ENCODE measurements at regions not wholly inside any gene's neighbourhood (a gene's known extent, or its start where the extent isn't known, plus 50 kb on each side); places are given as distances from the start of the nearest gene placed in this dataset.

GRCh38 chr16:64778777-64779176 is 343.1 kb downstream of the CDH11 start:
- TF ChIP-seq CTCF (IDR thresholded peaks at IDR 0.05), result no peak
- TF ChIP-seq POLR2A (IDR thresholded peaks at IDR 0.05), result no peak
- no peak for DNase-seq
- H3K4me3 ChIP-seq, result no peak overlapping the region
- H3K27me3 ChIP-seq, result no peaks in the 10 kb centered on the region
- intact Hi-C loops (cut with DNase I; ENCODE audit: low total_unique reads), result no loop called here
- no peaks in the 10 kb centered on the region for H3K9me3 ChIP-seq
- no peaks in the 10 kb centered on the region for H3K4me1 ChIP-seq
- no peak overlapping the region for H3K27ac ChIP-seq
- no peaks in the 10 kb centered on the region for H3K36me3 ChIP-seq

GRCh38 chr16:64773638-64774037 is 348.2 kb downstream of the CDH11 start:
- no peak for DNase-seq
- no peaks in the 10 kb centered on the region for H3K9me3 ChIP-seq
- TF ChIP-seq CTCF (IDR thresholded peaks at IDR 0.05) (no peak), POLR2A (IDR thresholded peaks at IDR 0.05) (no peak)
- no peaks in the 10 kb centered on the region for H3K36me3 ChIP-seq
- H3K4me1 ChIP-seq, result no peaks in the 10 kb centered on the region
- H3K27ac ChIP-seq, result no peak overlapping the region
- no peak overlapping the region for H3K4me3 ChIP-seq
- no peaks in the 10 kb centered on the region for H3K27me3 ChIP-seq
- intact Hi-C loops (cut with DNase I; ENCODE audit: low total_unique reads), result no loop called here

- H3K27me3 ChIP-seq, result no peaks in the 10 kb centered on the region
- intact Hi-C loops (cut with DNase I; ENCODE audit: low total_unique reads), result no loop called here
- no peak for DNase-seq
Measured at GRCh38 chr16:64773184-64773583, 348.7 kb downstream of the CDH11 start.

GRCh38 chr16:64771273-64771672 is 350.6 kb downstream of the CDH11 start:
- Histone ChIP-seq H3K4me3 (no peak overlapping the region), H3K36me3 (no peaks in the 10 kb centered on the region), H3K9me3 (no peaks in the 10 kb centered on the region), H3K4me1 (no peaks in the 10 kb centered on the region), H3K27ac (no peak overlapping the region), H3K27me3 (no peaks in the 10 kb centered on the region)
- intact Hi-C loops (cut with DNase I; ENCODE audit: low total_unique reads), result no loop called here
- DNase-seq, result no peak
- TF ChIP-seq CTCF (IDR thresholded peaks at IDR 0.05) (no peak), POLR2A (IDR thresholded peaks at IDR 0.05) (no peak)

More at GRCh38 chr16:64773184-64773583, 348.7 kb downstream of the CDH11 start:
- no peaks in the 10 kb centered on the region for H3K9me3 ChIP-seq
- TF ChIP-seq CTCF (IDR thresholded peaks at IDR 0.05) (no peak), POLR2A (IDR thresholded peaks at IDR 0.05) (no peak)
- no peaks in the 10 kb centered on the region for H3K4me1 ChIP-seq
- H3K27ac ChIP-seq, result no peak overlapping the region
- H3K4me3 ChIP-seq, result no peak overlapping the region
- H3K36me3 ChIP-seq, result no peaks in the 10 kb centered on the region

- DNase-seq, result no peak
Measured at GRCh38 chr16:64762211-64762610, 359.7 kb downstream of the CDH11 start.

More at GRCh38 chr16:64762211-64762610, 359.7 kb downstream of the CDH11 start:
- Histone ChIP-seq H3K36me3 (no peaks in the 10 kb centered on the region), H3K27ac (no peak overlapping the region), H3K9me3 (no peaks in the 10 kb centered on the region), H3K4me3 (no peak overlapping the region), H3K27me3 (no peaks in the 10 kb centered on the region), H3K4me1 (no peaks in the 10 kb centered on the region)
- intact Hi-C loops (cut with DNase I; ENCODE audit: low total_unique reads), result no loop called here
- no peak for TF ChIP-seq POLR2A (IDR thresholded peaks at IDR 0.05)
- no peak for TF ChIP-seq CTCF (IDR thresholded peaks at IDR 0.05)

All from uterus (tissue), 3 donors.